ENCODE measurements at regions not wholly inside any gene's neighbourhood (a gene's known extent, or its start where the extent isn't known, plus 50 kb on each side); places are given as distances from the start of the nearest gene placed in this dataset.

- Histone ChIP-seq H3K27ac (no peak overlapping the region), H3K4me1 (no peaks in the 10 kb centered on the region), H3K36me3 (replicated peaks in 1 of 2; ENCODE audit: insufficient read depth in 1 of 2, low read depth in 2 of 2) (no peaks in the 10 kb centered on the region), H3K9me3 (no peaks in the 10 kb centered on the region), H3K4me3 (no peak overlapping the region), H3K27me3 (no peaks in the 10 kb centered on the region)
- no peak for TF ChIP-seq CTCF (IDR thresholded peaks at IDR 0.05)
- no peak for TF ChIP-seq POLR2A (IDR thresholded peaks at IDR 0.05)
- WGBS, 2 donors, result 67 to 68% methylated on average over 3 of the region's 3 CpGs
- ATAC-seq (no peak), DNase-seq (no peak)
- intact Hi-C loops (cut with DNase I), result no loop called here
These were observed 220.6 kb downstream of the TRIM36 start for GRCh38 chr5:114948986-114949621.

GRCh38 chr5:114948363-114948762 is 221.3 kb downstream of the TRIM36 start:
- no peaks in the 10 kb centered on the region for H3K36me3 ChIP-seq (replicated peaks in 1 of 2; ENCODE audit: insufficient read depth in 1 of 2, low read depth in 2 of 2)
- intact Hi-C loops (cut with DNase I), result no loop called here
- no peaks in the 10 kb centered on the region for H3K4me1 ChIP-seq
- WGBS, 2 donors, result 45 to 48% methylated on average over 2 of the region's 2 CpGs
- no peak overlapping the region for H3K4me3 ChIP-seq
- no peaks in the 10 kb centered on the region for H3K27me3 ChIP-seq
- ATAC-seq (no peak), DNase-seq (no peak)
- TF ChIP-seq CTCF (IDR thresholded peaks at IDR 0.05) (no peak), POLR2A (IDR thresholded peaks at IDR 0.05) (no peak)
- H3K27ac ChIP-seq, result no peak overlapping the region
- H3K9me3 ChIP-seq, result no peaks in the 10 kb centered on the region

GRCh38 chr5:114940709-114941108 is 229.0 kb downstream of the TRIM36 start:
- Histone ChIP-seq H3K4me1 (no peaks in the 10 kb centered on the region), H3K4me3 (no peak overlapping the region), H3K27me3 (no peaks in the 10 kb centered on the region), H3K27ac (no peak overlapping the region), H3K9me3 (peaks cover 0 to 9% (median 0%) of the 10 kb centered on the region in 3 donors), H3K36me3 (replicated peaks in 1 of 2; ENCODE audit: insufficient read depth in 1 of 2, low read depth in 2 of 2) (no peaks in the 10 kb centered on the region)
- no peak for TF ChIP-seq CTCF (IDR thresholded peaks at IDR 0.05)
- TF ChIP-seq POLR2A (IDR thresholded peaks at IDR 0.05), result no peak
- intact Hi-C loops (cut with DNase I), result no loop called here
- ATAC-seq, result no peak
- DNase-seq, result no peak
- 28 to 37% methylated on average over 1 of the region's 1 CpG for WGBS, 2 donors

- Histone ChIP-seq H3K4me1 (no peaks in the 10 kb centered on the region), H3K9me3 (peaks cover 0 to 9% (median 0%) of the 10 kb centered on the region in 3 donors), H3K36me3 (replicated peaks in 1 of 2; ENCODE audit: insufficient read depth in 1 of 2, low read depth in 2 of 2) (no peaks in the 10 kb centered on the region), H3K27ac (no peak overlapping the region), H3K27me3 (no peaks in the 10 kb centered on the region), H3K4me3 (no peak overlapping the region)
- ATAC-seq, result no peak
- TF ChIP-seq POLR2A (IDR thresholded peaks at IDR 0.05), result no peak
- TF ChIP-seq CTCF (IDR thresholded peaks at IDR 0.05), result no peak
- no peak for DNase-seq
- intact Hi-C loops (cut with DNase I), result no loop called here
These were observed 234.2 kb downstream of the TRIM36 start for GRCh38 chr5:114935490-114935889.

All from body of pancreas (tissue), 4 donors.